GM21619 (cell line): ENCODE measurements at regions not wholly inside any gene's neighbourhood (a gene's known extent, or its start where the extent isn't known, plus 50 kb on each side); places are given as distances from the start of the nearest gene placed in this dataset.
"Not testable (repeated sequence)": the region's sequence is repeated elsewhere in the genome, so short reads cannot be mapped to it uniquely, and the experiment has no call there.

Source experiments
- ATAC-seq: cut with Tn5 transposase; IDR thresholded peaks from one replicate; pipeline ENCODE4 v1.9.1; 2021; ENCODE audit not compliant: unreplicated experiment

DNA sequence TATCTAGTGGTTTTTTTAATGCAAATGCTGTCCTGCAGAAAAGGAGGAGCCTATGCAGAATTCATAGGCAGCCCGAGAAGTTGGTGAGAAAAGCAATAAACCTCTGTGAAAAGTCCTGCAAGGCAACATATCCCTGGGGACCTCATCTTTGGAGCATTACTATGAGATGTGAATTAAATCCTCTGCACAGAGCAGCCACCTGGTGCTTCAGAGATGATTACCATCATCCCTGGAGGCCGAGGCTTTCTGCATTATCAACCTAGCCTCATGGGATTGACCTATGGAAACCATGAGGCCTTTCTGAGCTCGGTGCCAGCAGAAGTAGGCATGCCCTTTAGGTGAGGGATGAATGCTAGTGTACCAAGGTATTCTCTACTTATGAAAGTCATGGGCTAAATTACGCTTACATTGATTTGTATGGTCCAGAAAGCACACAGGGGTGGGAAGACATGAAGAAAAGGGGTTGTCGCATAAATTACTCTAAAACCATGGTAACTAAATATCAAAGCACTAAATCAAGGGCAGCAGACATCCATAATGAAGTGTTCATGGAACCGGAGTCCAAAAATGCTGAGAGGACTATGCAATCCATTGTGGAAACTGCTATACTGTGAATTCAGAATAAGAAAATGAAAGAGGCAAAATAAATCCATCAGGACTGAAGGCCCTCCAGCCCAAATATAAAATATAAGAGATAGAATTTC lies 623.5 kb upstream of the DDX18 start:
- no peak for ATAC-seq

DNA sequence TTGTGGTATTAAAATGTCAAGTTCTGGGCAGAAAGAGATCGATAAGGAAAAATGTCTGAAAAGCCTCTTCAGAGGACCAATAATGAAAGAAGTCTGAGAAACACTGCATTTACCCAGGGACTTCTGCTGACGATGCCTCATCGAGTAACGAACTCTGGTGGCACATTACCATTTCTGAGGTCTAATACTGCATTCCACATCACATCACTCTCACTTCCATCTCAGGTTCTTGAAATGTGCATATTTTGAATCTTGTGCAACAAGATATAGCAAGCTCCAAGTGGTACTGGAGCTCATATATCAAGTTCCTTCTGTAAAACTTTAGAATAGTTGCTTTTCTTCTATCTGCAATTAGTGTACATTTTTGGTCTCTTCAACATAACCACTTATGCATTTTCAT lies 619.1 kb upstream of the DDX18 start:
- ATAC-seq = no peak

- no peak for ATAC-seq
These were observed 615.0 kb upstream of the DDX18 start for GRCh38 chr2:117199511-117199910.

DNA sequence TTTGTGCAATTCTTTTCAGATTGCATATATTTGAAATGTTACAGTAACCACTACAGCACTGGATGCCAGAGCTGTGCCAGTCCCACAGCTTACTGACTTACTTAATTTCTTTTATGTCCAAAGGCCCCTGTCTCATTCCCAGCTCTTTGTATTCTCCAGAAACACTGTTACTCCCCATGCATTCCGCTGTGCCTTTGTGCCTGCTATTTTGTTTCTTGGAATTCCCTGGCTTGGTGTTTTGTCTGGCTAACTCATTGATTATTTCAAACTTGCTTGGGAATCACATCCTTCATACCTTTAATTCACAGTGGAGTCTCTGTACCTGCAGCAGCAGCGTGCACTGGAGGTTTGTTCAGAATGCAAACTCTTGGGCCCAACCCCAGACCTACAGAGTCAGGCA lies 601.9 kb upstream of the DDX18 start:
- ATAC-seq = no peak

DNA sequence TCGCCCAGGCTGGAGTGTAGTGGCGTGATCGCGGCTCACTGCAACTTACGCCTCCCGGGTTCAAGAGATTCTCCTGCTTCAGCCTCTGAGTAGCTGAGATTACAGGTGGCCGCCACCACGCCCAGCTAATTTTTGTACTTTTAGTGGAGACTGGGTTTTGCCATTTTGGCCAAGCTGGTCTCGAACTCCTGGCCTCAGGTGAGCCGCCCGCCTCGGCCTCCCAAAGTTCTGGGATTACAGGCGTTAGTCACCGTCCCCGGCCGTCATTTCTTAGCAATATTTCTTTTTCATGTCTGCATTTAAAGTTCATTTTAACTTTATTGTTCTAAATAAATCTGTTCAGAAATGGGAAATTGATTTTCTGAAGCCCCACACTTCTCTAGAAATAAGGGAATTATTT lies 597.3 kb upstream of the DDX18 start:
- ATAC-seq = no peak

GRCh38 chr2:117222809-117223208 lies 591.7 kb upstream of the DDX18 start:
- no peak for ATAC-seq

GRCh38 chr2:117232305-117232704 lies 582.2 kb upstream of the DDX18 start:
- ATAC-seq = no peak

DNA sequence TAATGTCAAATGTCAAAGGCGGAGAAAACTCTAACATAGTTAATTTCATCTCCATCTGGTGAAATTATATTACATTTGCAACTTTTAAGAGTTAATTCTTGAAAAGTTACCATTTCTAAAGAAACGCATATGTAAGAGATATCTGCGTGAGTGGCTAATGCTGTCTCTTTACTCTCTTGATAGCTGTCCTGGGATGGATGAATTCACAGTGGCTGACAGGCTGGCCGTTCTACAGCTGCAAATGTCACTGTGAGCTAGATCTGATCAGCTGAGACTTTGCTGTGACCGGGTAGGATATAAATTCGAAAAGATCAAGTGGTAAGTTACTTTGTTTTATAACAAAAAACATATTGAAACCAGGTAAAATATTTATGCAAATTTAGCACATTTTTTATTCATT lies 557.1 kb upstream of the DDX18 start:
- ATAC-seq = no peak

DNA sequence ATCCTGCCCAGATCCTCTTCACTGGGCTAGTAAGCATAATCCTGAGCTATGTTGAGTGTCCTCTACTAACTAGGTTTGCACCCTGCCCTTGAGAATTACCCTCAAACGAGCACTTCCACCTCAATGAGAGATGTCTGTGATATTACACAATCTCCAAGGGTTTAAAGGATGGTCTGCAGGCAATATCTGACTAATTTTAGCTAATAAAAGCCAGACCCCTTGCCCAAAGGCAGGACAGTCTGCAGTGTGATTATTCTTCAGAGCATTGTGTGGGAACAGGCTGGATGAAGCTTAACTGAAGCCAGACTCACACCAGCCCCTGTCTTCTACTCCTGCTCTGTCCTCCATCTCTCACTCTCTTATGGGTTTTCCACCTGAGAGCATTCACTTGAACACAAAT lies 544.9 kb upstream of the DDX18 start:
- no peak for ATAC-seq

- ATAC-seq = no peak
These were observed 542.9 kb upstream of the DDX18 start for GRCh38 chr2:117271631-117272030.

- ATAC-seq = no peak
These were observed 541.4 kb upstream of the DDX18 start for GRCh38 chr2:117273009-117273671.

DNA sequence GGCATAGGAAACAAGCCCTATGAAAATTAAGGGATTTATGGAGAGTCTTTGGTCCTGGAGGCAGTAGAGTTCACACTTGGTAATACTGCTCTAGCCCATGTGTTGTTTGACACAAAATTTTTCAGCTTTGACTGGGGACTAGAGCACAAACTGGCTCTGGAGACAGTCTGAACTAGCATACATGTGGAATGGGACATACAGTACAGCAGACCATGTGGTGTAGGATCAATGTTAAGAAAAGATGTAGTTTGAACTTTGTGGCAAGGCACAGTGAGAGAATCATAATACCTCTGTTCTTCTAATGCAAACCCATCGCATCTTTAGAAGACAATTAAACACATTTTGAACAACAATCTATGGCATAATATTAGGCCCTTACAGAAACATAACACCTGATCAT lies 521.5 kb upstream of the DDX18 start:
- no peak for ATAC-seq

- no peak for ATAC-seq
These were observed 515.0 kb upstream of the DDX18 start for GRCh38 chr2:117299451-117299850.

GRCh38 chr2:117308861-117309770 lies 505.4 kb upstream of the DDX18 start:
- no peak for ATAC-seq

- no peak for ATAC-seq
These were observed 492.7 kb upstream of the DDX18 start for GRCh38 chr2:117321816-117322215.

- no peak for ATAC-seq
These were observed 491.2 kb upstream of the DDX18 start for GRCh38 chr2:117323331-117323730.

- ATAC-seq = no peak
These were observed 483.9 kb upstream of the DDX18 start for GRCh38 chr2:117330641-117331040.

- no peak for ATAC-seq
These were observed 478.5 kb upstream of the DDX18 start for GRCh38 chr2:117335967-117336366.

- ATAC-seq = no peak
These were observed 478.0 kb upstream of the DDX18 start for GRCh38 chr2:117336496-117336895.

GRCh38 chr2:117337981-117338380 lies 476.5 kb upstream of the DDX18 start:
- ATAC-seq = not testable (repeated sequence)

GRCh38 chr2:117339980-117340379 lies 474.5 kb upstream of the DDX18 start:
- no peak for ATAC-seq

DNA sequence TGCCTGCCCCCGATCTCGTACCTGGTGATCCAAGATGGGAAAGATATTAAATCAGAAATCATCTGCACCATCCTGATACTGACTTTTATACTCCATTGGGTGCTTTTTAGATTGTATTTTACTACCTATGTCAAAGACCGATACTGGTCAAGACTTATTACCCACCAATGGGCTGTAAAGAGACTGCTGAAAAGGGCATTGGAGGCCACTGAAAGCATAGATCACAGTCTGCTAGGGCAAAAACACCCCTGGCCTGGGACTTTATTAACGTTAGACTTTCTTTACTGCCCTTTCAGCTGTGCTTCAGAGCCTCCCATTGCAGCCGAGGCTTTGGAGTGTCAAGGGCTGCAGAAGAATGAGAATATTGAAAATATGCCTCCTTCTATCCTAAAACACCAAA lies 472.8 kb upstream of the DDX18 start:
- ATAC-seq = no peak
